CD14-positive monocyte (primary cell): ENCODE measurements at regions not wholly inside any gene's neighbourhood (a gene's known extent, or its start where the extent isn't known, plus 50 kb on each side); places are given as distances from the start of the nearest gene placed in this dataset.

ENCODE experiments used
- DNase-seq, 3 donors: peaks; one replicate each; pipeline ENCODE4 v3.0.0-alpha.2; 2011 to 2022
- H2AFZ ChIP-seq: 2 replicates; pipeline ENCODE4 v1.6.0; 2012; ENCODE audit warnings: mild to moderate bottlenecking, low read depth, low read length, inconsistent platforms; ENCODE audit not compliant: insufficient read depth, poor library complexity, severe bottlenecking
- H3K27ac ChIP-seq, 2 donors: 1 replicate in 1 of 2; 2 replicates in 1 of 2; pipeline ENCODE4 v1.5.1; 2012 to 2013; ENCODE audit warnings: low read length in 2 of 2, control low read depth in 1 of 2, inconsistent platforms in 1 of 2, low read depth in 1 of 2, mild to moderate bottlenecking in 1 of 2
- H3K27me3 ChIP-seq, 2 donors: one replicate each; pipeline versions ENCODE4 v1.6.0 to v1.6.1; 2011 to 2013; ENCODE audit warnings: low read length in 2 of 2; ENCODE audit not compliant: control insufficient read depth in 2 of 2, insufficient read depth in 2 of 2
- H3K36me3 ChIP-seq, 2 donors: replicated peaks in 1 of 2; 1 replicate in 1 of 2; 2 replicates in 1 of 2; pipeline versions ENCODE4 v1.5.1 to v1.6.1; 2012 to 2013; ENCODE audit warnings: low read length in 2 of 2, control low read depth in 1 of 2, inconsistent platforms in 1 of 2, mild to moderate bottlenecking in 1 of 2; ENCODE audit not compliant: insufficient read depth in 2 of 2, control insufficient read depth in 1 of 2
- H3K4me1 ChIP-seq, 2 donors: 1 replicate in 1 of 2; 2 replicates in 1 of 2; pipeline versions ENCODE4 v1.5.1 to v1.6.1; 2012 to 2013; ENCODE audit warnings: low read length in 2 of 2, control low read depth in 1 of 2, inconsistent platforms in 1 of 2, mild to moderate bottlenecking in 1 of 2, moderate library complexity in 1 of 2; ENCODE audit not compliant: insufficient read depth in 2 of 2, control insufficient read depth in 1 of 2
- H3K4me2 ChIP-seq: replicated peaks from 2 replicates; pipeline ENCODE3; 2012; ENCODE audit warnings: low read length, moderate library complexity, mild to moderate bottlenecking; ENCODE audit not compliant: poor library complexity, severe bottlenecking; ENCODE audit errors: extremely low read depth
- H3K4me3 ChIP-seq, 3 experiments: fragments of 200-600 bp in 1 of 3; sonication (generic) in 1 of 3; replicated peaks in 1 of 3; 1 replicate in 2 of 3; 2 replicates in 1 of 3; pipeline ENCODE4 v1.5.1; 2011 to 2013; ENCODE audit warnings: low read length in 3 of 3, mild to moderate bottlenecking in 3 of 3, control low read depth in 2 of 3, low read depth in 2 of 3, inconsistent platforms in 1 of 3, moderate library complexity in 1 of 3
- H3K79me2 ChIP-seq: 2 replicates; pipeline ENCODE4 v1.6.0; 2012; ENCODE audit warnings: mild to moderate bottlenecking, control low read depth, inconsistent platforms, low read length, moderate library complexity; ENCODE audit not compliant: insufficient read depth
- H3K9ac ChIP-seq: 2 replicates; pipeline ENCODE4 v1.6.0; 2017; ENCODE audit warnings: low read length, mild to moderate bottlenecking; ENCODE audit not compliant: insufficient read depth, poor library complexity, severe bottlenecking
- H3K9me3 ChIP-seq, 2 donors: replicated peaks in 1 of 2; 1 replicate in 1 of 2; 2 replicates in 1 of 2; pipeline versions ENCODE4 v1.5.1 to v1.6.1; 2012 to 2013; ENCODE audit warnings: low read length in 2 of 2, control low read depth in 1 of 2; ENCODE audit not compliant: control insufficient read depth in 1 of 2, insufficient read depth in 1 of 2
- H4K20me1 ChIP-seq: 2 replicates; pipeline ENCODE4 v1.6.0; 2012; ENCODE audit warnings: mild to moderate bottlenecking, low read length, control low read depth, moderate library complexity; ENCODE audit not compliant: insufficient read depth
- H3K27ac Mint-ChIP-seq, 7 donors: one replicate each; pipeline ENCODE4 v1.8.0; 2020; ENCODE audit warnings: mild to moderate bottlenecking in 7 of 7, mixed read lengths in 7 of 7, moderate library complexity in 6 of 7, inconsistent platforms in 2 of 7
- H3K27me3 Mint-ChIP-seq, 3 donors: one replicate each; pipeline ENCODE4 v1.8.0; 2021 to 2022; ENCODE audit warnings: low read depth in 3 of 3, mild to moderate bottlenecking in 3 of 3, mixed read lengths in 3 of 3, moderate library complexity in 3 of 3, inconsistent platforms in 1 of 3
- H3K36me3 Mint-ChIP-seq, 2 donors: one replicate each; pipeline ENCODE4 v1.8.0; 2020; ENCODE audit warnings: mixed read lengths in 2 of 2, inconsistent platforms in 1 of 2, mild to moderate bottlenecking in 1 of 2
- H3K4me1 Mint-ChIP-seq: one replicate; pipeline ENCODE4 v1.8.0; 2020; ENCODE audit warnings: mild to moderate bottlenecking, mixed read lengths
- H3K4me3 Mint-ChIP-seq, 2 donors: one replicate each; pipeline ENCODE4 v1.8.0; 2020; ENCODE audit warnings: mild to moderate bottlenecking in 2 of 2, mixed read lengths in 2 of 2, moderate library complexity in 1 of 2
- H3K9me3 Mint-ChIP-seq, 7 donors: one replicate each; pipeline ENCODE4 v1.8.0; 2020 to 2022; ENCODE audit warnings: mixed read lengths in 7 of 7, mild to moderate bottlenecking in 6 of 7, moderate library complexity in 6 of 7, inconsistent platforms in 2 of 7
- WGBS: methylation state at CpG from one replicate; pipeline ENCODE4 v1.1.5; 2013; ENCODE audit warnings: missing lambda C conversion rate; ENCODE audit not compliant: insufficient coverage; 5-methylcytosine and 5-hydroxymethylcytosine counted together
- intact Hi-C, 2 donors: fragments of 100-400 bp; cut with micrococcal nuclease; formaldehyde crosslinking; loops; one replicate each; pipeline versions ENCODE4 v1.15.0 to v1.15.1; 2023
- TF ChIP-seq, protein P1 (sequence below): fragments of 200-600 bp; IDR thresholded peaks from one replicate; pipeline ENCODE4 v1.8.0; 2022; ENCODE audit warnings: antibody characterized with exemption, mild to moderate bottlenecking

DNA sequence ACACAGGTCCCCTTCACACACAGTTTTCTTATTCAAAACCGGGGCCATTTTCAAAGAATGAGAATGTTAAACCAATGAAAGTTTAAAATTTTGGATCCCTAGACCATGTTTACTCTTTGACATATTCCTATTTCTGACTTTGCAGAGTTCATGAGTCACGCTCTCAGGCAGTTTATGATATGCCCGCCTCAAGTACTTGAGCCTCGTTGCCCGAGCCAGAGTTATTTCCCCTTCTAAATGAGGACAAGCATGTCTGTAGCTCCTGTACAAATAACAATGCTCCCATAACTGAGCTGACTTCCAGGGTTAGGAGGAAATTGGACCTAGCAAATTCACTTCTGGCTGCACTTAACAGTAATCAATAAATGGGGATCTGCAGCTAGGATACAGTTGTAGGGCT, 87.9 kb upstream of the PDE1C start:
- H3K36me3 Mint-ChIP-seq = no peaks in the 10 kb centered on the region
- H3K27me3 Mint-ChIP-seq = peaks cover 0 to 4% (median 0%) of the 10 kb centered on the region in 3 donors

DNA sequence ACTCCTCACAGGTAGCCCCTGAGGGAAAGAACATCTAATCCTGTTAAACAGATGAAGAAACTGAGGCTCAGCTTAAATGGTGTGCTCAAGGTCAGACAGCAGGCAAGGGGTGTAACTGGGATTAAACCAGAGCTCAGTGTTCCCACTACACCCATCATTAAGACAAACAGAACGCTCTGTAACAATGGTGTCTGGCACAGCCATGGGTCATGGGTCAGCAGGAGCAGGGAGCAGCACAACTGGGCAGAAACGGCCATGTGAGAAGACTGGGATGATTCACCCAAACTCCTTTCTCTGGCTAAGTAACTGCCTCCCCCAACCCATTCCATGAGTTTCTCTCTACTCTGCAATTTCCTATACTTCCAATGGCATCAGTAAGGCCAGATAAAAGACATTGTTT, 85.5 kb upstream of the PDE1C start:
- H3K4me3 Mint-ChIP-seq = no peak overlapping the region
- no peak overlapping the region for H3K27ac Mint-ChIP-seq
- H3K27ac ChIP-seq = no peak overlapping the region
- 100% methylated on average over 2 of the region's 2 CpGs for WGBS
- H3K4me1 ChIP-seq = no peaks in the 10 kb centered on the region
- H3K4me1 Mint-ChIP-seq = no peaks in the 10 kb centered on the region
- TF ChIP-seq, protein P1, sequence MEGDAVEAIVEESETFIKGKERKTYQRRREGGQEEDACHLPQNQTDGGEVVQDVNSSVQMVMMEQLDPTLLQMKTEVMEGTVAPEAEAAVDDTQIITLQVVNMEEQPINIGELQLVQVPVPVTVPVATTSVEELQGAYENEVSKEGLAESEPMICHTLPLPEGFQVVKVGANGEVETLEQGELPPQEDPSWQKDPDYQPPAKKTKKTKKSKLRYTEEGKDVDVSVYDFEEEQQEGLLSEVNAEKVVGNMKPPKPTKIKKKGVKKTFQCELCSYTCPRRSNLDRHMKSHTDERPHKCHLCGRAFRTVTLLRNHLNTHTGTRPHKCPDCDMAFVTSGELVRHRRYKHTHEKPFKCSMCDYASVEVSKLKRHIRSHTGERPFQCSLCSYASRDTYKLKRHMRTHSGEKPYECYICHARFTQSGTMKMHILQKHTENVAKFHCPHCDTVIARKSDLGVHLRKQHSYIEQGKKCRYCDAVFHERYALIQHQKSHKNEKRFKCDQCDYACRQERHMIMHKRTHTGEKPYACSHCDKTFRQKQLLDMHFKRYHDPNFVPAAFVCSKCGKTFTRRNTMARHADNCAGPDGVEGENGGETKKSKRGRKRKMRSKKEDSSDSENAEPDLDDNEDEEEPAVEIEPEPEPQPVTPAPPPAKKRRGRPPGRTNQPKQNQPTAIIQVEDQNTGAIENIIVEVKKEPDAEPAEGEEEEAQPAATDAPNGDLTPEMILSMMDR = no peak
- no peak overlapping the region for H3K4me2 ChIP-seq
- no peak for DNase-seq
- H3K9ac ChIP-seq = no peak overlapping the region
- H3K27me3 Mint-ChIP-seq = peaks cover 0 to 4% (median 0%) of the 10 kb centered on the region in 3 donors
- peaks cover 0 to 8% (median 4%) of the 10 kb centered on the region in 7 donors for H3K9me3 Mint-ChIP-seq
- no peak overlapping the region for H2AFZ ChIP-seq
- H3K4me3 ChIP-seq = no peak overlapping the region
- H3K27me3 ChIP-seq = no peaks in the 10 kb centered on the region
- no peaks in the 10 kb centered on the region for H3K36me3 Mint-ChIP-seq
- intact Hi-C loops = no loop called here
- H3K79me2 ChIP-seq = no peaks in the 10 kb centered on the region
- H4K20me1 ChIP-seq = no peaks in the 10 kb centered on the region
- no peaks in the 10 kb centered on the region for H3K36me3 ChIP-seq
- no peaks in the 10 kb centered on the region for H3K9me3 ChIP-seq

More for the DNA sequence above, 87.9 kb upstream of the PDE1C start:
- intact Hi-C loops = no loop called here
- Histone ChIP-seq H3K36me3 (no peaks in the 10 kb centered on the region), H3K9ac (no peak overlapping the region), H3K4me3 (no peak overlapping the region), H3K27me3 (no peaks in the 10 kb centered on the region), H2AFZ (no peak overlapping the region), H3K27ac (no peak overlapping the region), H3K9me3 (no peaks in the 10 kb centered on the region), H3K4me2 (no peak overlapping the region), H4K20me1 (no peaks in the 10 kb centered on the region), H3K79me2 (no peaks in the 10 kb centered on the region), H3K4me1 (no peaks in the 10 kb centered on the region)
- no peak overlapping the region for H3K4me3 Mint-ChIP-seq
- no CpG with 5 or more reads among the region's 5 CpGs for WGBS
- H3K9me3 Mint-ChIP-seq = peaks cover 0 to 14% (median 2%) of the 10 kb centered on the region in 7 donors
- no peak for DNase-seq
- H3K4me1 Mint-ChIP-seq = no peaks in the 10 kb centered on the region
- TF ChIP-seq, protein P1 = no peak
- H3K27ac Mint-ChIP-seq = no peak overlapping the region
